GM12878 (cell line): ENCODE measurements at regions not wholly inside any gene's neighbourhood (a gene's known extent, or its start where the extent isn't known, plus 50 kb on each side); places are given as distances from the start of the nearest gene placed in this dataset.

Experiments
- ATAC-seq: fragments of 200-7000 bp; cut with Tn5 transposase; 3 replicates; pipeline ENCODE4 v1.9.1; 2020; ENCODE audit warnings: mild to moderate bottlenecking, moderate library complexity
- BruUV-seq: library from RNA; stranded (reverse); fragments of 400-500 nt; replicated peaks from 2 replicates; lab custom pipeline; 2021; lab: Mats Ljungman, UMichigan
- CTCF ChIA-PET: fragments of 300-600 bp; sonication (Branson Sonifier 250); formaldehyde crosslinking; extraction: SDS; loops from one replicate; lab custom pipeline; 2021; ENCODE audit warnings: inconsistent platforms; lab: Yijun Ruan, JAX
- POLR2A ChIA-PET: fragments of 350-600 bp; formaldehyde crosslinking; extraction: SDS; loops from one replicate; lab custom pipeline; 2021; ENCODE audit warnings: inconsistent platforms; lab: Charles Lee
- RAD21 ChIA-PET: fragments of 300-600 bp; sonication (Branson Sonifier 250); formaldehyde crosslinking; loops from one replicate; lab custom pipeline; 2023; ENCODE audit warnings: antibody characterized with exemption; ENCODE audit not compliant: unreplicated experiment; lab: Charles Lee
- SMC1A ChIA-PET: fragments of 300-600 bp; sonication (Branson Sonifier 250); formaldehyde crosslinking; loops from one replicate; lab custom pipeline; 2023; ENCODE audit not compliant: unreplicated experiment, uncharacterized antibody; lab: Charles Lee
- DNase-seq: peaks from one replicate; pipeline ENCODE4 v3.0.0-alpha.2; 2011; ENCODE audit warnings: low read depth, low spot score
- FAIRE-seq: peaks from 3 replicates; lab custom pipeline; 2011; peaks lifted over from hg19 to GRCh38; lab: Jason Lieb, UNC
- H2AFZ ChIP-seq: 2 replicates; pipeline ENCODE4 v1.6.0; 2011; ENCODE audit warnings: low read depth, low read length, control low read depth; ENCODE audit not compliant: control insufficient read depth
- H3K27ac ChIP-seq: 2 replicates; pipeline ENCODE4 v1.5.1; 2011; ENCODE audit warnings: control low read depth; ENCODE audit not compliant: control insufficient read depth, insufficient read depth
- H3K27me3 ChIP-seq, 2 experiments: replicated peaks in 1 of 2; 2 replicates each; pipeline versions ENCODE4 v1.6.0 to v1.6.1; 2011; ENCODE audit warnings: low read length in 1 of 2; ENCODE audit not compliant: control insufficient read depth in 2 of 2, insufficient read depth in 2 of 2
- H3K36me3 ChIP-seq, 2 experiments: 2 replicates each; pipeline ENCODE4 v1.5.1; 2011; ENCODE audit warnings: low read length in 1 of 2; ENCODE audit not compliant: control insufficient read depth in 2 of 2, insufficient read depth in 2 of 2
- H3K4me1 ChIP-seq: 2 replicates; pipeline ENCODE4 v1.6.1; 2011; ENCODE audit warnings: mild to moderate bottlenecking, low read length, moderate library complexity, mixed read lengths; ENCODE audit not compliant: control insufficient read depth, insufficient read depth
- H3K4me2 ChIP-seq: 2 replicates; pipeline ENCODE4 v1.6.0; 2011; ENCODE audit warnings: control low read depth; ENCODE audit not compliant: control insufficient read depth, insufficient read depth
- H3K4me3 ChIP-seq: fragments of 200-600 bp; sonication (generic); 2 replicates; pipeline ENCODE4 v1.5.1; 2016
- H3K79me2 ChIP-seq: 2 replicates; pipeline ENCODE4 v1.6.0; 2011; ENCODE audit warnings: low read length; ENCODE audit not compliant: control insufficient read depth, insufficient read depth
- H3K9ac ChIP-seq: 2 replicates; pipeline ENCODE4 v1.8.0; 2011; ENCODE audit warnings: low read length, control low read depth, mixed read lengths; ENCODE audit not compliant: control insufficient read depth, insufficient read depth
- H3K9me3 ChIP-seq: replicated peaks from 3 replicates; pipeline ENCODE4 v1.5.1; 2011; ENCODE audit warnings: mild to moderate bottlenecking, low read length; ENCODE audit not compliant: control insufficient read depth, insufficient read depth
- H4K20me1 ChIP-seq: 2 replicates; pipeline ENCODE4 v1.6.0; 2011; ENCODE audit not compliant: control insufficient read depth, insufficient read depth
- ASH2L ChIP-seq: fragments of 300-600, 200-600 bp; sonication (generic); IDR thresholded peaks from 2 replicates; pipeline ENCODE4 v1.6.1; 2017; ENCODE audit warnings: low read depth, mild to moderate bottlenecking, borderline replicate concordance
- ATF2 ChIP-seq: IDR thresholded peaks from 2 replicates; pipeline ENCODE4 v1.6.1; 2012; ENCODE audit warnings: low read length, inconsistent platforms
- CEBPZ ChIP-seq: fragments of 150-350 bp; IDR thresholded peaks from 2 replicates; pipeline ENCODE4 v1.6.1; 2016; ENCODE audit warnings: low read depth, low read length
- CREB1 ChIP-seq: IDR thresholded peaks from 2 replicates; pipeline ENCODE4 v1.6.1; 2012; ENCODE audit warnings: low read depth, mild to moderate bottlenecking, inconsistent platforms
- HDAC2 ChIP-seq: fragments of 200-600 bp; sonication (generic); IDR thresholded peaks from 2 replicates; pipeline ENCODE4 v1.6.1; 2017
- IKZF2 ChIP-seq, 2 experiments: fragments of 450-650 bp; IDR thresholded peaks; 2 replicates each; pipeline ENCODE4 v1.6.1; 2017; ENCODE audit warnings: mild to moderate bottlenecking in 2 of 2, moderate library complexity in 2 of 2
- POLR2A ChIP-seq: IDR thresholded peaks from 2 replicates; pipeline ENCODE4 v1.6.1; 2011; ENCODE audit warnings: low read depth, mild to moderate bottlenecking, low read length
- RUNX3 ChIP-seq: IDR thresholded peaks from 2 replicates; pipeline ENCODE4 v1.6.1; 2012; ENCODE audit warnings: low read length, inconsistent platforms
- SKIL ChIP-seq: fragments of 450-650 bp; IDR thresholded peaks from 2 replicates; pipeline ENCODE4 v1.6.1; 2017; ENCODE audit warnings: mild to moderate bottlenecking, low read depth, inconsistent platforms; ENCODE audit not compliant: poor library complexity, severe bottlenecking
- SREBF1 ChIP-seq: IDR thresholded peaks from 2 replicates; pipeline ENCODE4 v1.6.1; 2012; ENCODE audit warnings: mild to moderate bottlenecking, low read length
- WGBS: methylation state at CpG from one replicate; pipeline ENCODE4 v1.1.6; 2016; ENCODE audit warnings: low lambda C conversion rate; ENCODE audit not compliant: insufficient replicate concordance, insufficient coverage; ENCODE audit errors: missing lambda C conversion rate; 5-methylcytosine and 5-hydroxymethylcytosine counted together
- in situ Hi-C: fragments of 300-500 bp; cut with MboI; formaldehyde crosslinking; loops from 9 replicates; pipeline ENCODE4 v1.14.3; 2018; ENCODE audit warnings: mixed read lengths
- intact Hi-C: fragments of 100-400 bp; cut with micrococcal nuclease; formaldehyde crosslinking; loops from one replicate; pipeline ENCODE4 v1.14.2; 2022; ENCODE audit not compliant: unreplicated experiment

GRCh38 chr11:134470238-134470637, 58.2 kb upstream of the B3GAT1 start:
- no peak overlapping the region for H3K4me3 ChIP-seq
- no peaks in the 10 kb centered on the region for H3K79me2 ChIP-seq
- in situ Hi-C loops (no loop called here), intact Hi-C loops (loop anchor here (5.0 kb wide), 1 partner anchor 48 kb away; no protein-coding TSS in a partner anchor)
- no peaks in the 10 kb centered on the region for H3K36me3 ChIP-seq
- DNase-seq (no peak), ATAC-seq (no peak), FAIRE-seq (no peak)
- ChIA-PET CTCF (no interaction called here), SMC1A (no interaction called here), POLR2A (no interaction called here), RAD21 (no interaction called here)
- H3K4me1 ChIP-seq = no peaks in the 10 kb centered on the region
- no peak overlapping the region for H3K27ac ChIP-seq
- H4K20me1 ChIP-seq = no peaks in the 10 kb centered on the region
- WGBS = 41% methylated on average over 6 of the region's 6 CpGs
- no peaks in the 10 kb centered on the region for H3K9me3 ChIP-seq
- no peak overlapping the region for H3K9ac ChIP-seq
- no peak for TF ChIP-seq POLR2A
- TF ChIP-seq SKIL = no peak
- TF ChIP-seq ASH2L = no peak
- TF ChIP-seq CEBPZ = no peak
- no peak for TF ChIP-seq CREB1
- no peak for TF ChIP-seq HDAC2
- TF ChIP-seq RUNX3 = no peak
- no peak for TF ChIP-seq ATF2
- no peak for TF ChIP-seq SREBF1
- no peak for TF ChIP-seq IKZF2 (IDR thresholded peaks at IDR 0.05)
- BruUV-seq = no TSS peak
- no peak overlapping the region for H3K4me2 ChIP-seq
- no peak overlapping the region for H2AFZ ChIP-seq
- peaks cover 2 to 3% of the 10 kb centered on the region in 2 experiments; a peak in 2 of 4 replicates for H3K27me3 ChIP-seq
